HG03520 (cell line): ENCODE measurements at regions not wholly inside any gene's neighbourhood (a gene's known extent, or its start where the extent isn't known, plus 50 kb on each side); places are given as distances from the start of the nearest gene placed in this dataset.
"Not testable (repeated sequence)": the region's sequence is repeated elsewhere in the genome, so short reads cannot be mapped to it uniquely, and the experiment has no call there.

Source experiments
- ATAC-seq: cut with Tn5 transposase; IDR thresholded peaks from one replicate; pipeline ENCODE4 v1.9.1; 2021; ENCODE audit warnings: mild to moderate bottlenecking, moderate library complexity; ENCODE audit not compliant: unreplicated experiment

DNA sequence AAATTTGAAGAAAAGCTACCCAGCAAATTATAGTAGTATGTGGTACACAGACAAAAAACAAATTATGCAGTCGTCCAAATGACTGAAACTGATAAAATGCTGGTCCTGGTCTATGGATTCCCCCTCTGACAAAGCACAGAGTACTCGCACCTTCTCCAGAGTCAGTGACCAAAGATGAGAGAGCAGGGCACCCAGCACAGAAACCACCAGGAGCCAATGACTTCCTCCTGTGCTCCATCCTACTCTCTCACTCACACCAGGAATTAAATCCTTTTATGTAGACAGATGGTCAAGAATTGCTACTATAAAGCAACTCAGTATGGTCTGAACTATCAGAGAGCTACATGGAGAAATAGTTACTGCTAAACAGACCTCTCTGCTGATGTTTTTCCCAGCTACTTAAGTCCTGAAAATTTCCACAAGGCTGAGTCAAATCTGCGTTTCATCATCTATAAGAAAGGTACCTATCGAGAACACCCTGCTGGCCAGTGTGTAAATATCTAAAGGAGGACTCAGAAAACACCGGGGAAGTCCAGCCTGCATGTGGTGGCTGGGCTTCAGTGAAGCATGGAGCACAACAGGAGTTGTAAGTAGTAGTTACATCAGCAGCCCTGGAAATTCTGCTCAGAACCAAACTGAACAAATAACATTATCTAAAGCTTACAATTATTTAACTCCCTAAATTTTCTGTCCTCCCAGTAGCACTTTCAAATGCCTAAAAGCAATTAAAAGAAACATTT is 84.5 kb upstream of the FBXO28 start:
- ATAC-seq: peak; percentile 72

DNA sequence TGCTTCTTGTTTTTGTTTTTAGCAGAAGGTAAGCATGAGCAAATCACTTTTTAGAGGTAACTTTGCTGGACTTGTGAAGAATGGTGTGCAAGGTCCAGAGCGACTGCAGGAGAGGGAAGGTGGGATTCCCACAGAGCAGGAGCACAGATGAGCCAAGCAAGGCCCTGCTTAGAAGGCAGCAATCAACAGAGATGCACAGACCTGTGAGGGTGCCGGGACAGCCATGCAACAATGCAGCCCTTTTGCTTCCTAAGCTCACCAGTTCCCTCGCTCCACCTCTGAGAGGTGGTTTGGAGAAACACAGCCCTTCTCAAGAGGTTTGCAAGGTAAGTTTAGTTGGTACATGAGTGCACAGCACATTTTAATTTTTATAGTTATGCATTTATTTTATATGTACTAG is 85.1 kb upstream of the FBXO28 start:
- ATAC-seq: not testable (repeated sequence)

DNA sequence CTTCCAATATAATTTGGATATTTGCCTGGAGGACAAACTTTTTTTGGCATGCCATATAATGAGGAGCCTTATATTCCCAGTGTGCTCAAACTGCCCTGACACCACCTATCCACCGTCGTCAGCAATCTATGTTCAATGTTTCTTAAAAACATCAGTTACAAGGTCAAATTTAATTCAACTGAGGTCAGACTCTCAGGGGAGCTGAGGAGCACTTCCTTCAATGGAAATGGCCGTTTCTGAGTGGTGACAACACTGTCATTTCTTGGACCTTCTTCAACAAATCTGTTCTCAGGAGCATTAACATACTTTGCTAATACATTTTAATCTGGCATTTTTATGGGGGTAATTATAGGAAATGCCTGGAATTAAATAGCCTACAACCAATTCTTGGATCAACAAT is 90.8 kb upstream of the FBXO28 start:
- not testable (repeated sequence) for ATAC-seq

GRCh38 chr1:224022249-224022970 is 91.5 kb upstream of the FBXO28 start:
- ATAC-seq: not testable (repeated sequence)

GRCh38 chr1:224019866-224020265 is 94.0 kb upstream of the FBXO28 start:
- not testable (repeated sequence) for ATAC-seq

GRCh38 chr1:224015782-224016181 is 98.1 kb upstream of the FBXO28 start:
- not testable (repeated sequence) for ATAC-seq

DNA sequence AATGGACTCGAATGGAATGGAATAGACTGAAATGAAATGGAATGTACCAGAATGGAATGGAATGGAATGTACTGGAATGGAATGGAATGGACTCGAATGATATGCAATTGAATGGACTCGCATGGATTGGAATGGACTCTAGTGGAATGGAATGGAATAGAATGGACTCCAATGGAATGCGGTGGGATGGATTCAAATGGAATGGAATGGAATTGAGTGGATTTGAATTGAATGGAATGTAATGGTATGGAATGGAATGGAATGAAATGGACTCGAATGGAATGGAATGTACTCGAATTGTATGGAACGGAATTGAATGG is 99.6 kb upstream of the FBXO28 start:
- no peak for ATAC-seq

DNA sequence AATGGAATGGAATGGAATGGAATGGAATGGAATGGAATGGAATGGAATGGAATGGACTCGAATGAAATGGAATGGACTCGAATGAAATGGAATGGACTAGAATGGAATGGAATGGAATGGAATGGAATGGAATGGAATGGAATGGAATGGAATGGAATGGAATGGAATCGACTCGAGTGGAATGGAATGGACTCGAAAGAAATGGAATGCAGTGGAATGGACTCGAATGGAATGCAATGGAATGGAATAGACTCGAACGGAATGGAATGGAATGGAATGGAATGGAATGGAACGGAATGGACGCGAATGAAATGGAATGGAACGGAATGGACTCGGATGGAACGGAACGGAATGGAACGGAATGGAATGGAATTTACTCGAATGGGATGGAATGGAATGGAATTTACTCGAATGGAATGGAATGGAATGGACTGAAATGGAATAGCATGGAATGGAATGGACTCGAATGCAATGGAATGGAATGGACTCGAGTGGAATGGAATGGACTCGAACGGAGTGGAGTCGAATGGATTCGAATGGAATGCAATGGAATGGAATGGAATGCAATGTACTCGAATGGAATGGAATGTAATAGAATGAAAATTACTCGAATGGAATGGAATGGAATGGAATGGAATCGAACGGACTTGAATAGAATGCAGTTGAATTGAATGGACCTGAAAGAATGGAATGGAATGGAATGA is 100.1 kb upstream of the FBXO28 start:
- not testable (repeated sequence) for ATAC-seq

GRCh38 chr1:224012807-224013434 is 101.0 kb upstream of the FBXO28 start:
- ATAC-seq: not testable (repeated sequence)

GRCh38 chr1:224012162-224012561 is 101.7 kb upstream of the FBXO28 start:
- not testable (repeated sequence) for ATAC-seq

DNA sequence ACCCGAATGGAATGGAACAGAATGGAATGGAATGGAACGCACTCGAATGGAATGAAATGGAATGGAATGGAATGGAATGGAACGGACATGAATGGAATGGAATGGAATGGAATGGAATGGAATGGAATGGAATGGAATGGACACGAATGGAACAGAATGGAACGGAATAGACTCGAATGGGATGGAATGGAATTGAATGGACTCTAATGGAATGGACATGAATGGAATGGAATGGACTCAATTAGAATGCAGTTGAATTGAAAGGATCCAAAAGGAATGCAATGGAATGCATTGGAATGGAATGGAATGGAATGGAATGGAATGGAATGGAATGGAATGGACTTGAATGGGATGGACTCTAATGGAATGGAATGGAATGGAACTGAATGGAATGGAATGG is 102.2 kb upstream of the FBXO28 start:
- ATAC-seq: not testable (repeated sequence)

- not testable (repeated sequence) for ATAC-seq
Observed at GRCh38 chr1:224011153-224011552, 102.8 kb upstream of the FBXO28 start.

DNA sequence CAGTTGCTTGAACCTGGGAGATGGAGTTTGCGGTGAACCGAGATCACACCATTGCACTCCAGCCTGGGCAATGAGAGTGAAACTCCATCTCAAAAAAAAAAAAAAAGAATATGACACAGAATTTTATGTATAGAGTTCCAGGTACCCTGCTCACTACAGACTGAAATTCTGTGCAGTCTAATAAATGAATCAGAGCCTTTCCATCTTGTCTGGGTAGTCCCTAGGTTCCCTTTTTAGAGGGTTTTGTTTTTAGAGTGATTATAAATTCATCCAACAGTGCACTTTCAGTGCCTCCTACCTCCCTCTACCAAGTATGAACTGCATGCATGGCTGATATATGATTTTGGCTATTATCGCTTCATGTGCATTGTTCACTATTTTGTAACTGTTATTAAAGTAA is 107.9 kb upstream of the FBXO28 start:
- not testable (repeated sequence) for ATAC-seq

GRCh38 chr1:224004552-224005315 is 109.2 kb upstream of the FBXO28 start:
- not testable (repeated sequence) for ATAC-seq

DNA sequence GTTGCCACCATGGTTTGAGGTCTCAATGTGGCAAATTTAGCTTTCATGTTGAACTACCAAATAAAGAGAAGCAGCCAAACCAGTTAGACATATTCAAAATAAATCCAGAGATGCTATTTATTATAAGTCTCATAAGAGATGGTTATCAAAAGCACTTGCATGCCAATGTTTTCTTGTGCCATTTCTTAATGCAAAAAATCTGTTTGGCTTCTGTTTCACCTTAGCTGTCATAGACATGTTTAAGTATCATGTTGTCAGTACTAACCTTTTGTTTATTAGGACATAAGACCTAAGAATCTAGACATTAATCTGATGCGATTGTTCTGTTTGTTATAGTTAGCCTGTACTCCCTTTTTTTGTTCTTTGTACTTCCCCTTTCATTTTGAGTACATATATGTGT is 110.0 kb upstream of the FBXO28 start:
- ATAC-seq: not testable (repeated sequence)

DNA sequence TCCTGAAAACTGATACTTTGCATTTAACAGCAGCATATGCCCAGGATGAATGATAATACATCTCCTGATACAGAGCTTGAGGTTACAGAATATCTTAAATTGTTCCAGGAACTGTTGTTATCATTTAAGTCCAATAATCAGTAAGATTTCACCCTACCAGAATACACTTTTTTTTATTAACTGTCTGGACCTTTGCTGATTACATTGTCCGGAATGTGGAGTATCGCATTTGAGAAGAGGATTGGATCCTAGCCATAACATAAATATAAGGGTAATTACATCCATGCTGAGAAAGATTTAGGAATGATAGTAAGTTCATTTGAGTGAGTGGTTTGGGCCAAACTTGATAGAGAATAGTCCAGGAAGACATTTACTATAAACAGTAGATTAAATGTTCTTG is 112.2 kb upstream of the FBXO28 start:
- not testable (repeated sequence) for ATAC-seq

GRCh38 chr1:223999761-224000160 is 114.2 kb upstream of the FBXO28 start:
- not testable (repeated sequence) for ATAC-seq

- not testable (repeated sequence) for ATAC-seq
Observed at GRCh38 chr1:223998676-223999455, 115.0 kb upstream of the FBXO28 start.

- ATAC-seq: not testable (repeated sequence)
Observed at GRCh38 chr1:223996376-223996775, 117.5 kb upstream of the FBXO28 start.
